Endothelial cell of hepatic sinusoid (primary cell): ENCODE measurements at regions not wholly inside any gene's neighbourhood (a gene's known extent, or its start where the extent isn't known, plus 50 kb on each side); places are given as distances from the start of the nearest gene placed in this dataset.
"Not testable (repeated sequence)": the region's sequence is repeated elsewhere in the genome, so short reads cannot be mapped to it uniquely, and the experiment has no call there.

Experiments used
- in situ Hi-C: cut with HindIII; loops from 2 replicates; pipeline ENCODE4 v1.10.0; 2017; ENCODE audit warnings: low sequenced_read_pairs

GRCh38 chr1:215028954-215029353 lies 53.6 kb upstream of the KCNK2 start:
- in situ Hi-C loops: no loop called here

GRCh38 chr1:215030581-215030980 lies 52.0 kb upstream of the KCNK2 start:
- in situ Hi-C loops: not testable (repeated sequence)

GRCh38 chr1:215031392-215031791 lies 51.1 kb upstream of the KCNK2 start:
- in situ Hi-C loops: no loop called here
